Gastrocnemius medialis (tissue), 4 donors: ENCODE measurements at regions not wholly inside any gene's neighbourhood (a gene's known extent, or its start where the extent isn't known, plus 50 kb on each side); places are given as distances from the start of the nearest gene placed in this dataset.
"Not testable (repeated sequence)": the region's sequence is repeated elsewhere in the genome, so short reads cannot be mapped to it uniquely, and the experiment has no call there.

Source experiments
- CTCF ChIP-seq, 5 experiments: fragments of 450-650 bp in 3 of 5; fragments of 200-600 bp in 2 of 5; sonication (generic) in 2 of 5; IDR thresholded peaks in 4 of 5; conservative IDR thresholded peaks in 1 of 5; 1 replicate in 4 of 5; 2 replicates in 1 of 5; pipeline ENCODE4 v1.5.1; 2016 to 2019; ENCODE audit warnings: antibody characterized with exemption in 5 of 5, mild to moderate bottlenecking in 3 of 5, moderate library complexity in 3 of 5
- POLR2A ChIP-seq, 2 donors: fragments of 450-650 bp; IDR thresholded peaks; one replicate each; pipeline ENCODE4 v1.6.1; 2017; ENCODE audit warnings: antibody characterized with exemption in 2 of 2, mild to moderate bottlenecking in 2 of 2, moderate library complexity in 2 of 2

GRCh38 chr9:110023221-110023620 lies 184.7 kb downstream of the C9orf152 start:
- not testable (repeated sequence) for TF ChIP-seq CTCF (IDR thresholded peaks at IDR 0.05 in 4 of 5, conservative IDR thresholded peaks at IDR 0.05 in 1 of 5); POLR2A (IDR thresholded peaks at IDR 0.05)
